K562 (cell line): ENCODE measurements at regions not wholly inside any gene's neighbourhood (a gene's known extent, or its start where the extent isn't known, plus 50 kb on each side); places are given as distances from the start of the nearest gene placed in this dataset.

ENCODE experiments used
- HDAC2 ChIP-seq: fragments of 450-650 bp; IDR thresholded peaks from 2 replicates; pipeline ENCODE4 v1.6.1; 2016; ENCODE audit warnings: mild to moderate bottlenecking
- HDGF ChIP-seq: fragments of 450-650 bp; IDR thresholded peaks from 2 replicates; pipeline ENCODE4 v1.6.1; 2016
- KDM5B ChIP-seq: fragments of 200-600 bp; sonication (generic); IDR thresholded peaks from 2 replicates; pipeline ENCODE4 v1.6.1; 2012; ENCODE audit warnings: low read depth, mild to moderate bottlenecking, moderate library complexity, low read length, control low read depth, inconsistent platforms; ENCODE audit not compliant: insufficient replicate concordance
- MAZ ChIP-seq, 2 experiments: fragments of 450-650 bp in 1 of 2; sonication (generic) in 1 of 2; formaldehyde crosslinking; IDR thresholded peaks in 1 of 2; conservative IDR thresholded peaks in 1 of 2; 2 replicates each; pipeline versions ENCODE4 v1.4.0 to v1.5.0; 2020; ENCODE audit warnings: mild to moderate bottlenecking in 1 of 2, missing genetic modification reagents in 1 of 2
- NFIX ChIP-seq: fragments of 250-450 bp; sonication (Bioruptor Pico); IDR thresholded peaks from 2 replicates; pipeline ENCODE4 v1.4.0; 2020; ENCODE audit warnings: low read depth, mild to moderate bottlenecking, moderate library complexity
- YY1 ChIP-seq, 3 experiments: IDR thresholded peaks; 2 replicates each; pipeline ENCODE4 v1.6.1; 2011; ENCODE audit warnings: low read length in 2 of 3, mild to moderate bottlenecking in 2 of 3, moderate library complexity in 2 of 3, borderline replicate concordance in 1 of 3, control low read depth in 1 of 3, low read depth in 1 of 3; ENCODE audit not compliant: insufficient read depth in 3 of 3, insufficient replicate concordance in 2 of 3, control insufficient read depth in 1 of 3, insufficient read length in 1 of 3; ENCODE audit errors: extremely low read depth in 1 of 3
- TF ChIP-seq, protein P1 (sequence below): IDR thresholded peaks from 2 replicates; pipeline ENCODE4 v1.6.1; 2011; ENCODE audit warnings: borderline replicate concordance, low read depth, mild to moderate bottlenecking, moderate library complexity, low read length; ENCODE audit not compliant: insufficient read depth, poor library complexity, severe bottlenecking

DNA sequence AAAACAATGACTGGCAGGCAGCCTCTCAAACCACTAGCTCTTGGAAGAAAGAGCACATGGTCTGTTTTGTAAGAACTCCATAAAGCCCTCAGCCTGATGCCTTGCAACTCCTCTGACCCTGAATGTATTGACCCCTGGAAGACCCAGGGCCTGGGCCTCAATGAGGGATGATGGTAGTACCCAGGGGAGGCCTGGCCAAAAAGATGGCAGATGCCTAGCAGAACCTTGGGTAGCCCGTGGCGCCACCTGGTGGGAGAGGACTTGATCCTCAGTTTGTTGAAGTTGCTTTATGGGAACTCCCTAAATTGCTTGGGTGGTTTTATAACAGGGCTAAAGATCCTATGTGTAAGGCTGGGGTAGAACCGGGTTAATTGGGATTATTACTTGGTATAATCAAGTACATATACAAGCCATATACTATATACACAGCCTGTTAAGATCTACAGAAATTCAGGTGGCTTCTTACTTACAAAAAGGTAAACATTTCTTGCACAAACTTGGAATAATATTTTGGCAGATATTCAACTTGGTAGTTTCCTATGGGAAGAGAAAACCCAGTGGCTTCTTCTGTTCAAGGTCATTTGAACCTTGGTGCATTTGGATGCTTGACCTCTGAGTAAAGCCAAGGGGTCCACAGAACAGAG, 95.8 kb upstream of the CACUL1 start (continued):
- TF ChIP-seq YY1 (IDR thresholded peaks at IDR 0.05; ENCODE audit: borderline replicate concordance in 1 of 3, control insufficient read depth in 1 of 3, extremely low read depth in 1 of 3, insufficient read depth in 3 of 3, insufficient read length in 1 of 3, insufficient replicate concordance in 2 of 3, low read depth in 1 of 3, low read length in 2 of 3) = peak in 1 of 3 experiments; percentile 63
- TF ChIP-seq HDAC2 = no peak
- no peak for TF ChIP-seq MAZ (CRISPR knock-in tag; conservative IDR thresholded peaks at IDR 0.05 in 1 of 2, IDR thresholded peaks at IDR 0.05 in 1 of 2)
- no peak for TF ChIP-seq KDM5B
- no peak for TF ChIP-seq NFIX (CRISPR knock-in tag)
- TF ChIP-seq, protein P1, sequence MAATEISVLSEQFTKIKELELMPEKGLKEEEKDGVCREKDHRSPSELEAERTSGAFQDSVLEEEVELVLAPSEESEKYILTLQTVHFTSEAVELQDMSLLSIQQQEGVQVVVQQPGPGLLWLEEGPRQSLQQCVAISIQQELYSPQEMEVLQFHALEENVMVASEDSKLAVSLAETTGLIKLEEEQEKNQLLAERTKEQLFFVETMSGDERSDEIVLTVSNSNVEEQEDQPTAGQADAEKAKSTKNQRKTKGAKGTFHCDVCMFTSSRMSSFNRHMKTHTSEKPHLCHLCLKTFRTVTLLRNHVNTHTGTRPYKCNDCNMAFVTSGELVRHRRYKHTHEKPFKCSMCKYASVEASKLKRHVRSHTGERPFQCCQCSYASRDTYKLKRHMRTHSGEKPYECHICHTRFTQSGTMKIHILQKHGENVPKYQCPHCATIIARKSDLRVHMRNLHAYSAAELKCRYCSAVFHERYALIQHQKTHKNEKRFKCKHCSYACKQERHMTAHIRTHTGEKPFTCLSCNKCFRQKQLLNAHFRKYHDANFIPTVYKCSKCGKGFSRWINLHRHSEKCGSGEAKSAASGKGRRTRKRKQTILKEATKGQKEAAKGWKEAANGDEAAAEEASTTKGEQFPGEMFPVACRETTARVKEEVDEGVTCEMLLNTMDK = peak; percentile 45
- TF ChIP-seq HDGF = no peak
